Glomerular visceral epithelial cell (primary cell): ENCODE measurements at regions not wholly inside any gene's neighbourhood (a gene's known extent, or its start where the extent isn't known, plus 50 kb on each side); places are given as distances from the start of the nearest gene placed in this dataset.
"Not testable (repeated sequence)": the region's sequence is repeated elsewhere in the genome, so short reads cannot be mapped to it uniquely, and the experiment has no call there.

Experiments used
- DNase-seq: peaks from one replicate; pipeline ENCODE4 v3.0.0-alpha.2; 2016; ENCODE audit errors: extremely low spot score

DNA sequence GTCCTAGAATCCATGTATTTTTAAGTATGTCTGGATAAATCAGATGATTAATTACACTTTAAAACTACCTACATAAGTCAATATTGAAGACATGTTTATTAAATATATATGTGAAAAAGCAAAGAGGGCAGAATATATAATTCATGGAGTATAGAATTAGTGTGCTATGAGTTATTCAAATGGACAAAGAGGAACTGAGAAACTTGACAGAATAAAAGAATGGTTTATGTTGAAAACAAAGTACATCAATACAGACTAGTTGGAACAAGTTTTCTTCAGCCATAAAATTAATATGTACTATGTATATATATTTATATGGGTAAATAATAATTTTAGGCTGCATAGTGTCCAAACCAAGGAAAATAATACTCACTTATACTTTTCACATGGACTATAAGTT is 173.5 kb downstream of the NPFFR2 start:
- no peak for DNase-seq

GRCh38 chr4:72205831-72206230 is 174.0 kb downstream of the NPFFR2 start:
- DNase-seq: peak; percentile 90

DNA sequence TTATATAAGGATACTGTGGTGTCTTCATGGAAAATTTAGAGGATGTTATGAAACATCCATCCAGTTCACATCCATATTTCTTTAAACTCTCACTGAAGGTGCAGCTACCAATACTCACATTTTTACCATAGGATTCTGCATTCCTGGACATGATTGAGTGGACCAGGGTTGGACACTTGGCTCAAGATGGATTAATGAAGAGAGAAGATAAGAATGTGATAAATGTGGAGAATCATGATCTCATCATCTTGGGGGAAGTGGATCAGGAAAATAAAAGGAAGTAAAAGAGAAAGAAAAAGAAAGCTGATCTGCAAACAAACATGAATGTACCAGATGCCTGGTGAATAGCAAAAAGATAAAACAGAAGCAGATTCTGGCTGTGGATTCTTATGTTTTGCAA is 175.4 kb downstream of the NPFFR2 start:
- peak; percentile 63 for DNase-seq

GRCh38 chr4:72208421-72209075 is 176.7 kb downstream of the NPFFR2 start:
- DNase-seq: peak; percentile 25

DNA sequence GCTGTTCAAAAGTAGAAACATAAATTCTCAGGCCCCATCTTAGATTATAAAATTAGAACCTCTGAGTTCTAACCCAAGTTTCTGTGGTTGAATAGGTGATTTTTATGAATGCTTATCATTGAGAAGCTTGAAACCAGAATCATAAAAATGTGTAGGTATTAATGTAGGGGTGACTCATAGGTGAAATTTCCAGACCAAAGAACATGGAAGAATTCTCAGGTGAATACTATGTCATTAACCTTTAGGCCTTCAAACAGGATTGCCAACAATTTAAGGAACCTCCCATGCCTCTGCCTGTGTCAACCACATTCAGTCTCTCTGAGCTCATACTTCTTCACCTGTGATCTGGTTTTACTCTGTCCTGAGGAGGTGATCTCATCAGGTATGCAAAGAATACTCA is 177.8 kb downstream of the NPFFR2 start:
- DNase-seq: peak; percentile 40

- not testable (repeated sequence) for DNase-seq
Measured at GRCh38 chr4:72213763-72214162, 182.0 kb downstream of the NPFFR2 start.

GRCh38 chr4:72215198-72215597 is 183.4 kb downstream of the NPFFR2 start:
- no peak for DNase-seq

GRCh38 chr4:72216539-72217277 is 184.9 kb downstream of the NPFFR2 start:
- DNase-seq: no peak

- no peak for DNase-seq
Measured at GRCh38 chr4:72218953-72219352, 187.2 kb downstream of the NPFFR2 start.
